CD4-positive, alpha-beta memory T cell (primary cell): ENCODE measurements at regions not wholly inside any gene's neighbourhood (a gene's known extent, or its start where the extent isn't known, plus 50 kb on each side); places are given as distances from the start of the nearest gene placed in this dataset.
A peak's percentile ranks its signal among the peaks of the same experiment; 100 is the strongest.

Experiments
- CTCF ChIA-PET: fragments of 350-600 bp; sonication (Branson Sonifier 250); formaldehyde crosslinking; loops from one replicate; lab custom pipeline; 2021; ENCODE audit warnings: inconsistent platforms; ENCODE audit not compliant: partially characterized antibody; lab: Charles Lee
- POLR2A ChIA-PET: fragments of 350-600 bp; sonication (Branson Sonifier 250); formaldehyde crosslinking; loops from one replicate; lab custom pipeline; 2021; ENCODE audit not compliant: partially characterized antibody; lab: Charles Lee
- DNase-seq, 5 donors: peaks; one replicate each; pipeline versions ENCODE4 v3.0.0 to v3.0.0-alpha.2; 2020 to 2022; ENCODE audit warnings: mixed read lengths in 1 of 5
- H3K27ac ChIP-seq: one replicate; pipeline ENCODE4 v1.7.0; 2013; ENCODE audit warnings: low read depth, low read length
- H3K27me3 ChIP-seq: 2 replicates; pipeline ENCODE4 v1.7.0; 2013; ENCODE audit warnings: mild to moderate bottlenecking, low read length, moderate library complexity; ENCODE audit not compliant: insufficient read depth
- H3K36me3 ChIP-seq: 2 replicates; pipeline ENCODE4 v1.7.0; 2013; ENCODE audit warnings: mild to moderate bottlenecking, low read length, moderate library complexity; ENCODE audit not compliant: insufficient read depth
- H3K4me1 ChIP-seq: 2 replicates; pipeline ENCODE4 v1.7.0; 2013; ENCODE audit warnings: mild to moderate bottlenecking, low read length, moderate library complexity; ENCODE audit not compliant: insufficient read depth
- H3K4me3 ChIP-seq, 2 donors: one replicate each; pipeline ENCODE4 v1.7.0; 2013; ENCODE audit warnings: low read length in 2 of 2, mild to moderate bottlenecking in 1 of 2
- H3K9me3 ChIP-seq, 2 donors: one replicate each; pipeline ENCODE4 v1.7.0; 2013; ENCODE audit warnings: low read length in 2 of 2, control low read depth in 1 of 2; ENCODE audit not compliant: control insufficient read depth in 1 of 2
- H3K27ac Mint-ChIP-seq, 7 donors: one replicate each; pipeline ENCODE4 v1.8.0; 2020 to 2021; ENCODE audit warnings: mixed read lengths in 7 of 7, mild to moderate bottlenecking in 6 of 7, inconsistent platforms in 3 of 7, moderate library complexity in 3 of 7
- H3K27me3 Mint-ChIP-seq, 2 donors: one replicate each; pipeline ENCODE4 v1.8.0; 2020 to 2021; ENCODE audit warnings: mixed read lengths in 2 of 2
- H3K36me3 Mint-ChIP-seq, 2 donors: one replicate each; pipeline ENCODE4 v1.8.0; 2020 to 2021; ENCODE audit warnings: mixed read lengths in 2 of 2, inconsistent platforms in 1 of 2, mild to moderate bottlenecking in 1 of 2
- H3K4me1 Mint-ChIP-seq, 4 donors: one replicate each; pipeline ENCODE4 v1.8.0; 2020 to 2021; ENCODE audit warnings: mixed read lengths in 4 of 4, mild to moderate bottlenecking in 1 of 4
- H3K4me3 Mint-ChIP-seq, 8 donors: one replicate each; pipeline ENCODE4 v1.8.0; 2020 to 2021; ENCODE audit warnings: mixed read lengths in 8 of 8, mild to moderate bottlenecking in 7 of 8, moderate library complexity in 6 of 8, inconsistent platforms in 3 of 8
- H3K9me3 Mint-ChIP-seq, 8 donors: one replicate each; pipeline ENCODE4 v1.8.0; 2020 to 2021; ENCODE audit warnings: mixed read lengths in 8 of 8, mild to moderate bottlenecking in 5 of 8, inconsistent platforms in 3 of 8, moderate library complexity in 1 of 8
- intact Hi-C: fragments of 100-400 bp; cut with micrococcal nuclease; formaldehyde crosslinking; loops from one replicate; pipeline ENCODE4 v1.15.1; 2023

DNA sequence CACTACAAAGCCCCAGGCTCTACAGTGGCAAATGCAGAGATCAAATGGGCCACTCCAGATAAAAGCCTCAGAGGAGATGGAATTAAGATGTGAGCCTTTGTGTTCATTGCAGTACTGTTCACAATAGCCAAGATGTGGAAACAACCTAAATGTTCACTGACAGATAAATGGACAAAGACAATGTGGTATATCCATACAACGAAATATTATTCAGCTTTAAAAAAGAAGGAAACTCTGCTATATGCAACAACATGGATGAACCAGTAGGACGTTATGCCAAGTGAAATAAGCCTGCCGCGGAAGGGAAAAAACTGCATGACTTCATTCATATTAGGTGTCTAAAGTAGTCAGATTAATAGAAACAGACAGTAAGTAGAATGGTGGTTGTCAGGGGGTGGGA, 170.5 kb upstream of the TBX20 start:
- peaks cover 0 to 2% of the 10 kb centered on the region in 2 donors for H3K36me3 Mint-ChIP-seq
- peaks cover 13 to 15% of the 10 kb centered on the region in 2 donors for H3K27me3 Mint-ChIP-seq
- no peaks in the 10 kb centered on the region for H3K9me3 ChIP-seq
- no peak overlapping the region for H3K27ac Mint-ChIP-seq
- no peaks in the 10 kb centered on the region for H3K36me3 ChIP-seq
- H3K4me3 Mint-ChIP-seq = no peak overlapping the region
- peaks cover 0 to 4% (median 3%) of the 10 kb centered on the region in 4 donors for H3K4me1 Mint-ChIP-seq
- no peaks in the 10 kb centered on the region for H3K4me1 ChIP-seq
- ChIA-PET POLR2A (no interaction called here), CTCF (interaction anchor here (0.6 to 3.3 kb wide), 13 partner anchors 9 to 551 kb away, joined by 3 to 17 read pairs (median 5); no protein-coding TSS in a partner anchor)
- H3K9me3 Mint-ChIP-seq = peaks cover 0 to 11% (median 2%) of the 10 kb centered on the region in 8 donors
- intact Hi-C loops = no loop called here
- H3K27me3 ChIP-seq = no peaks in the 10 kb centered on the region
- no peak overlapping the region for H3K4me3 ChIP-seq
- no peak for DNase-seq
- no peak overlapping the region for H3K27ac ChIP-seq

DNA sequence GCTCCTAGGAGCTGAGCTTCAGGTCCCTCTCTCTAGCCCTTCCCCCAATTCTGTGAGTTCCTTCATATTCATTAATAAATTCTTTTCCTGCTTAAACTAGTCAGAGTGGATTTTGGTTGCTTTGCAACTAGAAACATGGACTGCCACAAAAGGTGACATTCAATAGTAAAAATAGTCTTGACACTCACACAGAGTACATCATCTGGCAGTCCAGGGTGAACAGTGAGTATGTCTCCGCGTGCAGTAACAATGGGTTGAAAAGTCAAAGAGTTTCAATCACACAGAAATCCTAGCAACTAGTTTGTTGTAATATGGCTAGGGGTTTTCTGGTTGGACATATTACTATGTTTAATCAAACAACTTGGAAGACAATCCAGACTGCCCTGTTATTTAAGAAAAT, 168.8 kb upstream of the TBX20 start:
- Mint-ChIP-seq H3K4me1 (peaks cover 0 to 4% (median 3%) of the 10 kb centered on the region in 4 donors), H3K27ac (no peak overlapping the region), H3K27me3 (peaks cover 11 to 15% of the 10 kb centered on the region in 2 donors), H3K9me3 (peaks cover 0 to 7% (median 2%) of the 10 kb centered on the region in 8 donors), H3K36me3 (no peaks in the 10 kb centered on the region), H3K4me3 (no peak overlapping the region)
- H3K9me3 ChIP-seq = no peaks in the 10 kb centered on the region
- no peak overlapping the region for H3K4me3 ChIP-seq
- no peaks in the 10 kb centered on the region for H3K36me3 ChIP-seq
- H3K4me1 ChIP-seq = no peaks in the 10 kb centered on the region
- H3K27ac ChIP-seq = no peak overlapping the region
- ChIA-PET POLR2A (no interaction called here), CTCF (interaction anchor here (1.0 to 1.4 kb wide), 2 partner anchors 31 to 174 kb away, joined by 3 read pairs; no protein-coding TSS in a partner anchor)
- peaks cover 6% of the 10 kb centered on the region for H3K27me3 ChIP-seq
- intact Hi-C loops = no loop called here
- no peak for DNase-seq

DNA sequence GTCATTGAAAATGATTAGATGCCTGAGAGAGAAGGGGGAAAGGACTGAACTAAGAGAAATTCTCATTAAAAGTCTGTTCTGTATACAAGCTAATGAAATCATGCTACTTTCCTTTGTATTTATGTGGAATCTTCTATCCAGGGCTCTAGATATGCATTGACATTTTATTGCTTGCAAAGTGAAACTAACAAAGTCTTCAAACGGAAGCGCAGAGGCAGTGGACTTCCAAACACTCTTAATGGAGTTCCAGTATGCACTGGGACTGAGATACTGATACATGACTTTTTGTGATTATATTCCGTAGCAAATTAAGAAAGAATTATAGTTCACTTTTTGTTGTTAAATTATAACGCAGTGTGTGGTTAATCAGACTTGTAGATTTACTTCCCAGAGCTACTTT, 166.8 kb upstream of the TBX20 start:
- DNase-seq = no peak
- Histone ChIP-seq H3K36me3 (no peaks in the 10 kb centered on the region), H3K9me3 (no peaks in the 10 kb centered on the region), H3K27ac (no peak overlapping the region), H3K27me3 (peaks cover 6% of the 10 kb centered on the region), H3K4me1 (no peaks in the 10 kb centered on the region), H3K4me3 (no peak overlapping the region)
- POLR2A ChIA-PET = no interaction called here
- Mint-ChIP-seq H3K27ac (no peak overlapping the region), H3K4me3 (peak overlapping the region in 3 of 8 donors; percentile 12 to 23 (median 13)), H3K27me3 (peaks cover 5 to 17% of the 10 kb centered on the region in 2 donors), H3K9me3 (no peaks in the 10 kb centered on the region), H3K36me3 (no peaks in the 10 kb centered on the region), H3K4me1 (peaks cover 0 to 4% (median 3%) of the 10 kb centered on the region in 4 donors)
- CTCF ChIA-PET = interaction anchor here (1.0 kb wide), 1 partner anchor 99 kb away, joined by 3 read pairs; no protein-coding TSS in a partner anchor
- intact Hi-C loops = no loop called here

DNA sequence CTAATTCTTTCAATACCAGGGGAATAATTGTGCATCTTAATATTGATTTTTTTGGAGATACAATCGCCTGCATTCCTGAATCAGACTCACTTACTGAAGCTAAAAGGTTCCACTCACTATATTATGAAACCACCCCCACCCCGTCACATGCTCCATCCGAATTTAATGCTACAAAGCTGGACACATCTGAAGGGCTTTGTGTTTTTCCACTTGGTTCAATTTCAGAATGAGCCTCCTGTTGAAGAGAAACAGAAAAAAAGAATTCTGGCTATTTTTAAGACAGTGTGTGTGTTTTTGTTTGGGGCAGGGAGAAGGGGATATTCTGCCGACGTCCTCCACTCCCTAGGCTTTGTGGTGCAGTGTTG, 165.5 kb upstream of the TBX20 start:
- Histone ChIP-seq H3K36me3 (no peaks in the 10 kb centered on the region), H3K4me1 (no peaks in the 10 kb centered on the region), H3K4me3 (no peak overlapping the region), H3K27ac (no peak overlapping the region), H3K27me3 (peaks cover 6% of the 10 kb centered on the region), H3K9me3 (no peaks in the 10 kb centered on the region)
- no peak for DNase-seq
- intact Hi-C loops = no loop called here
- Mint-ChIP-seq H3K36me3 (no peaks in the 10 kb centered on the region), H3K27ac (no peak overlapping the region), H3K9me3 (no peaks in the 10 kb centered on the region), H3K27me3 (peaks cover 4 to 17% of the 10 kb centered on the region in 2 donors), H3K4me3 (no peak overlapping the region), H3K4me1 (peaks cover 0 to 4% (median 3%) of the 10 kb centered on the region in 4 donors)
- ChIA-PET CTCF (no interaction called here), POLR2A (no interaction called here)

DNA sequence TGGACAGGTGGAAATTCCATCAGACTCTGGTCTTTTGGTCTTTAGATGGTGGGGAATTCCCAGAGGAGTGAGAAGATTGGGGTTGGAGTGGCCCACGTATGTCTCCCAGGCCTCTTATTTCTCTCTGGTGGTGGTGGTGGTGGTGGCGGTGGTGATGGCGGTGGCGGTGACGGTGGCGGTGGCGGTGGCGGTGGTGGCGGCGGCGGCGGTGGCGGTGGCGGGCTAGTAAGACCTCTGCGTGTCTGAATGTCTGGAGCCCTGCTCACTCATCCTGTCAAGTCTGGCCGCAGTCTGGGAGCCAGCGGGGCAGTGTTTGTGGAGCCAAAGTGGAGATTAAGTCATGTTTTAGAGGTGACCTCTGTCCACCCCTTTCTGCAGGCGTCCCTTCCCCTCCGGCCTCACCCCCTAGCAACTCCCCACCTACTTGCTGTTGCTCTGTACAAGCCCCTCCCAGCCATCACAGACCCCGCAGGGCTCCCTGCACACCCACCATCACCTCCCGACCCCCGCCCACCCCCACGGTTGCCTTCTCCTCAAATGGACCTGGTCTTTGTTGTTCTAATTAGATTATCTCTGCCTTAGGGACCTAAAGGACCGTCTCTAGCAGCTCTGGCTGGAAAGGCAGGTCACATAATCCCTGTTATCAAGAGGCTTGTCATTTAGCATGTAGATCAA, 165.0 kb upstream of the TBX20 start:
- H3K4me1 ChIP-seq = no peaks in the 10 kb centered on the region
- ChIA-PET CTCF (interaction anchor here (0.8 kb wide), 1 partner anchor 116 kb away, joined by 3 read pairs; no protein-coding TSS in a partner anchor), POLR2A (no interaction called here)
- intact Hi-C loops = no loop called here
- no peaks in the 10 kb centered on the region for H3K36me3 Mint-ChIP-seq
- H3K4me3 ChIP-seq = no peak overlapping the region
- no peak overlapping the region for H3K4me3 Mint-ChIP-seq
- H3K27ac ChIP-seq = no peak overlapping the region
- H3K27ac Mint-ChIP-seq = no peak overlapping the region
- no peak for DNase-seq
- H3K27me3 ChIP-seq = peaks cover 6% of the 10 kb centered on the region
- peaks cover 4 to 13% of the 10 kb centered on the region in 2 donors for H3K27me3 Mint-ChIP-seq
- H3K9me3 ChIP-seq = no peaks in the 10 kb centered on the region
- no peaks in the 10 kb centered on the region for H3K36me3 ChIP-seq
- H3K4me1 Mint-ChIP-seq = peaks cover 0 to 4% (median 3%) of the 10 kb centered on the region in 4 donors
- peaks cover 0 to under 1% (median 0%) of the 10 kb centered on the region in 8 donors for H3K9me3 Mint-ChIP-seq

DNA sequence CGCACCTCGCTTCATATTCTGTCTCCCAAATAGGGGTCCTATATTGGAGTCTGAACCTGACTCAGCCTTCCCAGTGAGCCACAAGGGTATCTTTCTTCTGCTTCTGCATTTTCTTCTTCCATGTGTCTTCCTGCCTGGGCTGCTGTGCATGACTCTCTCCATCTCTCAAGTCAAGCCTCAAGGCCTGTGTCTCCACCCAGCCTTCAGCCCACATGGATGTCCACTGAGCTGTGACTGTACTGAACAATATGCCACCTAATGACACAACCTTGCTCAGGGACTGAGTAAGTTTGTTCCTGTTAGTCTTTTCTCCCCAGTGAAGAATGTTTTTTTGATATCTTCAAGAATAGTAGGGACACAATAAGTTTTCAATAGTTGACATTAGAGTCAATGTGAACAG, 162.7 kb upstream of the TBX20 start:
- no peak overlapping the region for H3K4me3 Mint-ChIP-seq
- Histone ChIP-seq H3K36me3 (no peaks in the 10 kb centered on the region), H3K9me3 (no peaks in the 10 kb centered on the region), H3K4me1 (no peaks in the 10 kb centered on the region), H3K27me3 (peaks cover 6% of the 10 kb centered on the region), H3K4me3 (no peak overlapping the region), H3K27ac (no peak overlapping the region)
- H3K4me1 Mint-ChIP-seq = peaks cover 0 to 4% (median 3%) of the 10 kb centered on the region in 4 donors
- no peak for DNase-seq
- peak overlapping the region in 1 of 7 donors; percentile 59 for H3K27ac Mint-ChIP-seq
- intact Hi-C loops = no loop called here
- ChIA-PET POLR2A (no interaction called here), CTCF (interaction anchor here (1.5 to 3.1 kb wide), 2 partner anchors 8 to 103 kb away, joined by 3 to 17 read pairs; no protein-coding TSS in a partner anchor)
- H3K27me3 Mint-ChIP-seq = peaks cover 5 to 13% of the 10 kb centered on the region in 2 donors
- H3K36me3 Mint-ChIP-seq = no peaks in the 10 kb centered on the region
- peaks cover 0 to 4% (median 0%) of the 10 kb centered on the region in 8 donors for H3K9me3 Mint-ChIP-seq

DNA sequence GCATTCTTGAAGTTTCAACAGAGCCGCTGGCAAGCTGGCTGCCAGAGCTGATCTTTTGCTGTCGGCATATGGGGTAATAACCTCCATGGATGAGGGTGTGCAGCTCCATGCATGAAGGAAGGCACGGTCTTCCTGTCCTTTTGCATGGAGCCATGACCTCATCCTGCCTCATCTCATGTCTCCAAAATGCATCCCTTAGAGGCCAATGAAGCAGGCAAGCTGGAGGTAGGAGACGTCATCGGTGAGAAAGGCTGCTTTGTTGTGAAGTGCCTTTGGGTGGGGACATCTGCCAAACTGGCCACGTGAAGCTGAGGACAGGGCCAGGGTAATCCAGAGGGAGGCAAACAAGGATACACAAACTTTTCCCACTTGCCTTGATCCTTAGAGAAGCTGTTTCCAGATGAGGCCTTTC, 161.5 kb upstream of the TBX20 start:
- no peaks in the 10 kb centered on the region for H3K4me1 ChIP-seq
- POLR2A ChIA-PET = no interaction called here
- DNase-seq = no peak
- H3K4me3 ChIP-seq = no peak overlapping the region
- Mint-ChIP-seq H3K4me3 (no peak overlapping the region), H3K36me3 (no peaks in the 10 kb centered on the region), H3K4me1 (peaks cover 0 to 4% (median 2%) of the 10 kb centered on the region in 4 donors), H3K27me3 (peaks cover 7 to 19% of the 10 kb centered on the region in 2 donors), H3K27ac (no peak overlapping the region), H3K9me3 (peaks cover 0 to 4% (median 0%) of the 10 kb centered on the region in 8 donors)
- no peaks in the 10 kb centered on the region for H3K9me3 ChIP-seq
- H3K36me3 ChIP-seq = no peaks in the 10 kb centered on the region
- intact Hi-C loops = no loop called here
- H3K27ac ChIP-seq = no peak overlapping the region
- peaks cover 6% of the 10 kb centered on the region for H3K27me3 ChIP-seq
- CTCF ChIA-PET = interaction anchor here (1.0 to 3.1 kb wide), 3 partner anchors 9 to 104 kb away, joined by 3 to 17 read pairs (median 3); no protein-coding TSS in a partner anchor
